ENCODE measurements at regions not wholly inside any gene's neighbourhood (a gene's known extent, or its start where the extent isn't known, plus 50 kb on each side); places are given as distances from the start of the nearest gene placed in this dataset.

DNA sequence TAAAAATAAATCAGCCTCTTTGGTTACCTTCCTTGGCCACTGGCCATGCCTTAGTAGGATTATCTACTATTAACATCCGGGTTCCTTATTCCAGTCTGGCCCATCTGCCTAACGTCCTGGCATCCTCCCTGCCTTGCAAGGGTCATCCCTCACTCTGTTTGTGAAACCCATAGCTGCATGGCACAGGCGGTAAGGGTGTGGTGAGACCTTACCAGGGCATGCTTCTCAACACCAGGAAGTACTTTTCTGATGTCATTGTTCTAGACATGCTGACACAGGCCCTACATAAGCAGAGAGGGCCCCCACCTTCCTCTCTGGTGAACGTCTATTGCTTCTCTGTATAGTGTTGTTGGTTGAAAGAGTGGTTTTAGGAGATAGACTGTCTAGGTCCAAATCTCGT, 296.8 kb upstream of the SPRED2 start:
- CTCF ChIA-PET = no interaction called here

More for the DNA sequence above, 296.8 kb upstream of the SPRED2 start:
- Histone ChIP-seq H3K9me3 (no peaks in the 10 kb centered on the region), H3K27ac (ENCODE audit: low read depth in 2 of 2, low read length in 1 of 2) (no peak overlapping the region), H3K4me1 (ENCODE audit: control insufficient read depth in 1 of 2, insufficient read depth in 2 of 2, low read depth in 1 of 2, low read length in 1 of 2) (no peaks in the 10 kb centered on the region), H3K9me2 (no peaks in the 10 kb centered on the region), H2AFZ (ENCODE audit: low read depth) (no peak overlapping the region), H3K4me2 (no peak overlapping the region), H3F3A (replicated peaks; ENCODE audit: insufficient read depth) (no peaks in the 10 kb centered on the region), H3K36me3 (replicated peaks in 1 of 2; ENCODE audit: control insufficient read depth in 1 of 2, insufficient read depth in 2 of 2, low read length in 1 of 2) (no peaks in the 10 kb centered on the region), H3K79me2 (ENCODE audit: insufficient read depth) (no peaks in the 10 kb centered on the region), H4K20me1 (ENCODE audit: insufficient read depth) (no peaks in the 10 kb centered on the region), H3K4me3 (ENCODE audit: low read depth in 2 of 2, low read length in 1 of 2) (no peak overlapping the region), H3K27me3 (ENCODE audit: insufficient read depth) (no peaks in the 10 kb centered on the region; the same call in 1 of the 2 replicates), H3K9ac (no peak overlapping the region)
- POLR2A ChIA-PET = no interaction called here
- DNase-seq = no peak
- TF ChIP-seq YY1 (IDR thresholded peaks at IDR 0.05; ENCODE audit: low read depth) = no peak
- TF ChIP-seq, protein P1, sequence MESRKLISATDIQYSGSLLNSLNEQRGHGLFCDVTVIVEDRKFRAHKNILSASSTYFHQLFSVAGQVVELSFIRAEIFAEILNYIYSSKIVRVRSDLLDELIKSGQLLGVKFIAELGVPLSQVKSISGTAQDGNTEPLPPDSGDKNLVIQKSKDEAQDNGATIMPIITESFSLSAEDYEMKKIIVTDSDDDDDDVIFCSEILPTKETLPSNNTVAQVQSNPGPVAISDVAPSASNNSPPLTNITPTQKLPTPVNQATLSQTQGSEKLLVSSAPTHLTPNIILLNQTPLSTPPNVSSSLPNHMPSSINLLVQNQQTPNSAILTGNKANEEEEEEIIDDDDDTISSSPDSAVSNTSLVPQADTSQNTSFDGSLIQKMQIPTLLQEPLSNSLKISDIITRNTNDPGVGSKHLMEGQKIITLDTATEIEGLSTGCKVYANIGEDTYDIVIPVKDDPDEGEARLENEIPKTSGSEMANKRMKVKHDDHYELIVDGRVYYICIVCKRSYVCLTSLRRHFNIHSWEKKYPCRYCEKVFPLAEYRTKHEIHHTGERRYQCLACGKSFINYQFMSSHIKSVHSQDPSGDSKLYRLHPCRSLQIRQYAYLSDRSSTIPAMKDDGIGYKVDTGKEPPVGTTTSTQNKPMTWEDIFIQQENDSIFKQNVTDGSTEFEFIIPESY (IDR thresholded peaks at IDR 0.05; ENCODE audit: borderline replicate concordance, low read depth) = no peak
- TF ChIP-seq SMC3 (IDR thresholded peaks at IDR 0.05; ENCODE audit: low read depth, low read length) = no peak
- no peak for TF ChIP-seq CTCF (IDR thresholded peaks at IDR 0.05)
- TF ChIP-seq FOSL2 (IDR thresholded peaks at IDR 0.05; ENCODE audit: borderline replicate concordance, low read depth) = no peak
- TF ChIP-seq, protein P2, sequence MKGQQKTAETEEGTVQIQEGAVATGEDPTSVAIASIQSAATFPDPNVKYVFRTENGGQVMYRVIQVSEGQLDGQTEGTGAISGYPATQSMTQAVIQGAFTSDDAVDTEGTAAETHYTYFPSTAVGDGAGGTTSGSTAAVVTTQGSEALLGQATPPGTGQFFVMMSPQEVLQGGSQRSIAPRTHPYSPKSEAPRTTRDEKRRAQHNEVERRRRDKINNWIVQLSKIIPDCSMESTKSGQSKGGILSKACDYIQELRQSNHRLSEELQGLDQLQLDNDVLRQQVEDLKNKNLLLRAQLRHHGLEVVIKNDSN (IDR thresholded peaks at IDR 0.05; ENCODE audit: borderline replicate concordance, low read depth) = no peak
- no peak for TF ChIP-seq EP300 (IDR thresholded peaks at IDR 0.05; ENCODE audit: borderline replicate concordance in 1 of 2, low read depth in 1 of 2, low read length in 1 of 2)
- no peak for TF ChIP-seq TAF1 (IDR thresholded peaks at IDR 0.05; ENCODE audit: borderline replicate concordance, low read depth, low read length)
- no peak for TF ChIP-seq NRF1 (IDR thresholded peaks at IDR 0.05; ENCODE audit: low read depth, low read length)
- no peak for TF ChIP-seq JUND (IDR thresholded peaks at IDR 0.05)
- TF ChIP-seq GATA2 (CRISPR knock-in tag; IDR thresholded peaks at IDR 0.05) = no peak
- TF ChIP-seq MAX (IDR thresholded peaks at IDR 0.05; ENCODE audit: low read depth) = no peak
- TF ChIP-seq, protein P3, sequence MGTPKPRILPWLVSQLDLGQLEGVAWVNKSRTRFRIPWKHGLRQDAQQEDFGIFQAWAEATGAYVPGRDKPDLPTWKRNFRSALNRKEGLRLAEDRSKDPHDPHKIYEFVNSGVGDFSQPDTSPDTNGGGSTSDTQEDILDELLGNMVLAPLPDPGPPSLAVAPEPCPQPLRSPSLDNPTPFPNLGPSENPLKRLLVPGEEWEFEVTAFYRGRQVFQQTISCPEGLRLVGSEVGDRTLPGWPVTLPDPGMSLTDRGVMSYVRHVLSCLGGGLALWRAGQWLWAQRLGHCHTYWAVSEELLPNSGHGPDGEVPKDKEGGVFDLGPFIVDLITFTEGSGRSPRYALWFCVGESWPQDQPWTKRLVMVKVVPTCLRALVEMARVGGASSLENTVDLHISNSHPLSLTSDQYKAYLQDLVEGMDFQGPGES (IDR thresholded peaks at IDR 0.05; ENCODE audit: low read depth, low read length) = no peak
- TF ChIP-seq FOXM1 (IDR thresholded peaks at IDR 0.05; ENCODE audit: low read depth) = no peak
- TF ChIP-seq TCF12 (IDR thresholded peaks at IDR 0.05) = no peak
- no peak for TF ChIP-seq NFIC (IDR thresholded peaks at IDR 0.05; ENCODE audit: borderline replicate concordance)
- TF ChIP-seq POLR2AphosphoS5 (IDR thresholded peaks at IDR 0.05; ENCODE audit: low read depth, low read length) = no peak
- no peak for TF ChIP-seq FOXJ3 (CRISPR knock-in tag; IDR thresholded peaks at IDR 0.05)
- no peak for TF ChIP-seq PBX3 (IDR thresholded peaks at IDR 0.05)
- 29% methylated on average over 5 of the region's 5 CpGs for WGBS (ENCODE audit: low lambda C conversion rate)
